Keratinocyte (primary cell): ENCODE measurements at regions not wholly inside any gene's neighbourhood (a gene's known extent, or its start where the extent isn't known, plus 50 kb on each side); places are given as distances from the start of the nearest gene placed in this dataset.

Experiments
- CTCF ChIP-seq, 3 experiments: IDR thresholded peaks in 1 of 3; conservative IDR thresholded peaks in 1 of 3; optimal IDR thresholded peaks in 1 of 3; 2 replicates in 2 of 3; 3 replicates in 1 of 3; pipeline versions ENCODE3 to v1.5.1; 2011; ENCODE audit warnings: low read length in 3 of 3, mild to moderate bottlenecking in 3 of 3, moderate library complexity in 2 of 3, control low read depth in 1 of 3, inconsistent platforms in 1 of 3; ENCODE audit not compliant: insufficient read depth in 2 of 3; ENCODE audit errors: extremely low read depth in 1 of 3
- EZH2 ChIP-seq: IDR thresholded peaks from one replicate; pipeline ENCODE4 v1.6.1; 2012; ENCODE audit warnings: inconsistent platforms, mild to moderate bottlenecking, low read length, moderate library complexity

GRCh38 chr6:112539355-112539754 lies 192.2 kb downstream of the RFPL4B start:
- TF ChIP-seq CTCF (optimal IDR thresholded peaks at IDR 0.05 in 1 of 3, IDR thresholded peaks at IDR 0.05 in 1 of 3, conservative IDR thresholded peaks at IDR 0.05 in 1 of 3; ENCODE audit: extremely low read depth in 1 of 3, insufficient read depth in 2 of 3, low read length in 3 of 3): no peak
- no peak for TF ChIP-seq EZH2
